H1 (cell line): ENCODE measurements at regions not wholly inside any gene's neighbourhood (a gene's known extent, or its start where the extent isn't known, plus 50 kb on each side); places are given as distances from the start of the nearest gene placed in this dataset.

ENCODE experiments used
- CTCF ChIA-PET: fragments of 300-600 bp; sonication (Branson Sonifier 250); formaldehyde crosslinking; loops from one replicate; lab custom pipeline; 2021; ENCODE audit not compliant: partially characterized antibody; lab: Charles Lee
- POLR2A ChIA-PET: fragments of 300-600 bp; sonication (Branson Sonifier 250); formaldehyde crosslinking; loops from one replicate; lab custom pipeline; 2021; ENCODE audit warnings: inconsistent platforms; ENCODE audit not compliant: partially characterized antibody; lab: Charles Lee
- DNase-seq, 2 experiments: peaks; one replicate each; pipeline versions ENCODE4 v3.0.0 to v3.0.0-alpha.2; 2010 to 2022; ENCODE audit warnings: low spot score in 2 of 2, low read depth in 1 of 2, mixed read lengths in 1 of 2
- FAIRE-seq: peaks from 2 replicates; lab custom pipeline; 2011; peaks lifted over from hg19 to GRCh38; lab: Jason Lieb, UNC
- H2AFZ ChIP-seq: 2 replicates; pipeline ENCODE4 v1.8.1; 2012; ENCODE audit warnings: low read length, inconsistent platforms
- H2AK5ac ChIP-seq: 2 replicates; pipeline ENCODE4 v1.6.1; 2013; ENCODE audit warnings: low read depth, low read length
- H2BK120ac ChIP-seq: replicated peaks from 2 replicates; pipeline ENCODE3; 2013; ENCODE audit warnings: low read depth, low read length, inconsistent platforms
- H2BK12ac ChIP-seq: 2 replicates; pipeline ENCODE4 v1.6.1; 2013; ENCODE audit warnings: low read depth, low read length
- H2BK15ac ChIP-seq: 2 replicates; pipeline ENCODE4 v1.6.1; 2013; ENCODE audit warnings: low read length
- H2BK20ac ChIP-seq: 2 replicates; pipeline ENCODE4 v1.6.1; 2013; ENCODE audit warnings: low read length
- H2BK5ac ChIP-seq: 2 replicates; pipeline ENCODE4 v1.6.1; 2013; ENCODE audit warnings: low read depth, low read length
- H3K14ac ChIP-seq: 2 replicates; pipeline ENCODE4 v1.6.1; 2013; ENCODE audit warnings: inconsistent platforms; ENCODE audit not compliant: insufficient read length
- H3K18ac ChIP-seq: 2 replicates; pipeline ENCODE4 v1.6.1; 2013; ENCODE audit warnings: low read length; ENCODE audit errors: extremely low read depth
- H3K23ac ChIP-seq: 2 replicates; pipeline ENCODE4 v1.6.1; 2013; ENCODE audit warnings: inconsistent platforms; ENCODE audit not compliant: insufficient read length
- H3K23me2 ChIP-seq: 2 replicates; pipeline ENCODE4 v1.6.1; 2013; ENCODE audit warnings: low read depth, low read length
- H3K27ac ChIP-seq: 2 replicates; pipeline ENCODE4 v1.6.1; 2011; ENCODE audit warnings: low read depth, low read length, inconsistent platforms
- H3K27me3 ChIP-seq, 4 experiments: replicated peaks in 1 of 4; 1 replicate in 1 of 4; 2 replicates in 3 of 4; pipeline versions ENCODE4 v1.6.1 to v1.8.1; 2011 to 2013; ENCODE audit warnings: low read length in 3 of 4, mild to moderate bottlenecking in 3 of 4, inconsistent platforms in 2 of 4, mixed read lengths in 2 of 4, moderate library complexity in 1 of 4; ENCODE audit not compliant: control insufficient read depth in 3 of 4, insufficient read depth in 3 of 4; ENCODE audit errors: extremely low read depth in 1 of 4
- H3K36me3 ChIP-seq, 4 experiments: 2 replicates each; pipeline versions ENCODE4 v1.6.1 to v1.8.1; 2011 to 2013; ENCODE audit warnings: mild to moderate bottlenecking in 4 of 4, low read length in 3 of 4, moderate library complexity in 2 of 4, control low read depth in 1 of 4, inconsistent platforms in 1 of 4; ENCODE audit not compliant: insufficient read depth in 4 of 4, control insufficient read depth in 2 of 4
- H3K4ac ChIP-seq: replicated peaks from 2 replicates; pipeline ENCODE3; 2013; ENCODE audit warnings: low read length, low read depth, mixed read lengths, inconsistent platforms; ENCODE audit not compliant: insufficient read length
- H3K4me1 ChIP-seq, 4 experiments: replicated peaks in 1 of 4; 1 replicate in 1 of 4; 2 replicates in 3 of 4; pipeline versions ENCODE4 v1.6.1 to v1.8.1; 2011 to 2013; ENCODE audit warnings: low read length in 3 of 4, inconsistent platforms in 2 of 4, mixed read lengths in 1 of 4; ENCODE audit not compliant: insufficient read depth in 4 of 4, control insufficient read depth in 3 of 4
- H3K4me2 ChIP-seq, 2 experiments: 2 replicates each; pipeline versions ENCODE4 v1.6.1 to v1.8.1; 2011 to 2013; ENCODE audit warnings: low read depth in 2 of 2, low read length in 2 of 2, control low read depth in 1 of 2, inconsistent platforms in 1 of 2, mild to moderate bottlenecking in 1 of 2; ENCODE audit not compliant: insufficient read depth in 1 of 2
- H3K4me3 ChIP-seq, 4 experiments: fragments of 200-600, 300-600 bp in 1 of 4; sonication (generic), shearing (Covaris generic), sonication (Bioruptor Twin) in 1 of 4; 2 replicates each; pipeline versions ENCODE4 v1.5.1 to v1.8.1; 2011 to 2016; ENCODE audit warnings: low read length in 4 of 4, low read depth in 3 of 4, control low read depth in 2 of 4, inconsistent platforms in 2 of 4, mild to moderate bottlenecking in 2 of 4, mixed read lengths in 1 of 4, moderate library complexity in 1 of 4; ENCODE audit not compliant: insufficient read depth in 2 of 4; ENCODE audit errors: extremely low read depth in 1 of 4
- H3K56ac ChIP-seq: replicated peaks from 2 replicates; pipeline ENCODE3; 2013; ENCODE audit warnings: low read depth, mild to moderate bottlenecking, mixed read lengths, low read length, inconsistent platforms; ENCODE audit not compliant: insufficient read length
- H3K79me1 ChIP-seq: 2 replicates; pipeline ENCODE4 v1.6.1; 2013; ENCODE audit warnings: low read depth, low read length, control low read depth
- H3K79me2 ChIP-seq, 2 experiments: 2 replicates each; pipeline versions ENCODE4 v1.6.1 to v1.8.1; 2012 to 2013; ENCODE audit warnings: low read length in 2 of 2, mild to moderate bottlenecking in 2 of 2, inconsistent platforms in 1 of 2; ENCODE audit not compliant: insufficient read depth in 2 of 2, control insufficient read depth in 1 of 2
- H3K9ac ChIP-seq, 4 experiments: replicated peaks in 1 of 4; 1 replicate in 1 of 4; 2 replicates in 3 of 4; pipeline versions ENCODE4 v1.6.1 to v1.8.1; 2011 to 2013; ENCODE audit warnings: low read depth in 3 of 4, low read length in 3 of 4, control low read depth in 2 of 4, mild to moderate bottlenecking in 2 of 4, moderate library complexity in 2 of 4, inconsistent platforms in 1 of 4; ENCODE audit errors: extremely low read depth in 1 of 4
- H3K9me3 ChIP-seq, 2 experiments: 2 replicates each; pipeline versions ENCODE4 v1.6.1 to v1.8.1; 2012 to 2013; ENCODE audit warnings: mild to moderate bottlenecking in 2 of 2, moderate library complexity in 2 of 2, control low read depth in 1 of 2, inconsistent platforms in 1 of 2, low read depth in 1 of 2, low read length in 1 of 2, mixed read lengths in 1 of 2; ENCODE audit not compliant: insufficient read depth in 2 of 2
- H4K20me1 ChIP-seq, 2 experiments: replicated peaks in 1 of 2; 2 replicates each; pipeline versions ENCODE3 to v1.8.1; 2011 to 2013; ENCODE audit warnings: inconsistent platforms in 2 of 2, low read length in 2 of 2, mild to moderate bottlenecking in 1 of 2; ENCODE audit not compliant: insufficient read depth in 2 of 2, control insufficient read depth in 1 of 2
- H4K5ac ChIP-seq: 2 replicates; pipeline ENCODE4 v1.6.1; 2013; ENCODE audit warnings: low read length, low read depth, mixed read lengths, inconsistent platforms; ENCODE audit not compliant: insufficient read length
- H4K8ac ChIP-seq: 2 replicates; pipeline ENCODE4 v1.8.0; 2013; ENCODE audit warnings: mild to moderate bottlenecking, moderate library complexity, low read length, inconsistent platforms; ENCODE audit not compliant: insufficient read depth; ENCODE audit errors: extremely low read depth
- H4K91ac ChIP-seq: replicated peaks from 2 replicates; pipeline ENCODE3; 2013; ENCODE audit warnings: low read length, mixed read lengths, inconsistent platforms; ENCODE audit not compliant: insufficient read length
- CHD2 ChIP-seq: IDR thresholded peaks from 2 replicates; pipeline ENCODE4 v1.6.1; 2012; ENCODE audit warnings: low read length, improper control_type of control experiment
- NANOG ChIP-seq: IDR thresholded peaks from 2 replicates; pipeline ENCODE4 v1.6.1; 2011; ENCODE audit warnings: low read length, low read depth, mild to moderate bottlenecking, inconsistent platforms; ENCODE audit not compliant: insufficient read depth, poor library complexity, severe bottlenecking
- POLR2A ChIP-seq, 2 experiments: IDR thresholded peaks; 1 replicate in 1 of 2; 2 replicates in 1 of 2; pipeline ENCODE4 v1.6.1; 2011; ENCODE audit warnings: low read depth in 2 of 2, low read length in 2 of 2, mild to moderate bottlenecking in 2 of 2; ENCODE audit errors: control extremely low read depth in 1 of 2
- RXRA ChIP-seq: IDR thresholded peaks from 2 replicates; pipeline ENCODE4 v1.6.1; 2011; ENCODE audit warnings: low read depth, mild to moderate bottlenecking, low read length, moderate library complexity; ENCODE audit not compliant: insufficient read depth
- SIX5 ChIP-seq: IDR thresholded peaks from 2 replicates; pipeline ENCODE4 v1.6.1; 2011; ENCODE audit warnings: mild to moderate bottlenecking, low read depth, low read length
- SP2 ChIP-seq: IDR thresholded peaks from 2 replicates; pipeline ENCODE4 v1.6.1; 2012; ENCODE audit warnings: mild to moderate bottlenecking, low read length, inconsistent platforms
- WGBS, 2 experiments: shearing (Covaris generic) in 1 of 2; methylation state at CpG; one replicate each; pipeline versions ENCODE4 v1.1.6 to v1.1.7; 2013 to 2015; ENCODE audit warnings: low lambda C conversion rate in 2 of 2, mixed read lengths in 2 of 2, inconsistent platforms in 1 of 2, low coverage in 1 of 2, missing lambda C conversion rate in 1 of 2; ENCODE audit not compliant: insufficient replicate concordance in 2 of 2, insufficient coverage in 1 of 2, insufficient read length in 1 of 2; ENCODE audit errors: extremely low coverage in 1 of 2, missing lambda C conversion rate in 1 of 2; 5-methylcytosine and 5-hydroxymethylcytosine counted together
- TF ChIP-seq, protein P1 (sequence below): IDR thresholded peaks from 2 replicates; pipeline ENCODE4 v1.6.1; 2012; ENCODE audit warnings: inconsistent platforms

DNA sequence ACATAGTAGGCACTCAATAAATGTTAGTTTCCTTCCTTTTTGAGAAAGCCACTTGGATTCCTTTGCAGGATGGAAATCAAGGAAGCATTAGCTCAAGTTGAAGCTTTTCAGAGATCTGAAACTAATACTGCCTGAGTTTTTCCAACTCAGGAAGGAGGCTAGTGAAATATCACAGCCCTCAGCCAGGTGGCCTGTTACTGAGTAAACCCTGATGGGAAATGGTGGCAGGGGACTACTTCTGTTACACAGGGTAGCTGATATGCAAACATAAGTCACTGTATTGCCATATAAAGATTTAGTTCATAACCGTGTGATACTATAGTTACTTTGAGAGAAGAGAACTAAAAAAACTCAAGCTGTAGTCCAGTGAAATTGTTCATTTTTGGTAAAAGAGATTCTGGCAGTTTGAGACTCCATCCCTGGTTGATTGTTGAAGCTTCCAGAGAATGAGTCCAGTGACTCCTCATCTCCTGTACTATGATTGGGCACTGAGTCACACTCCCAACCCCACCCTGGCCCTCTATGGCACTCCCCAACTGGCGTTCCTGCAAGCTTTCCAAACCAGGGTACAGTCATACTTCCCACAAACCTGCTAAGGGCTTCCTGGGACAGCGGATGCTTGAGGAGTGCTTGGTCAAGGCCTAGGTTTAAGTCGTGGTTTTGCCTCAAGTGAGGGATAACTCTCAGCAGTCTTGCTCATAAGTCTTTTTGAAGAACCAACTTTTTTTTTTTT lies 81.8 kb downstream of the MID1IP1 start:
- H4K20me1 ChIP-seq, result no peaks in the 10 kb centered on the region
- TF ChIP-seq NANOG, result no peak
- no peak for TF ChIP-seq SIX5
- no peak for TF ChIP-seq RXRA
- TF ChIP-seq POLR2A (IDR thresholded peaks at IDR 0.05; ENCODE audit: control extremely low read depth in 1 of 2, low read depth in 2 of 2, low read length in 2 of 2), result no peak
- no peak for TF ChIP-seq SP2
- no peak for TF ChIP-seq CHD2
- TF ChIP-seq, protein P1, sequence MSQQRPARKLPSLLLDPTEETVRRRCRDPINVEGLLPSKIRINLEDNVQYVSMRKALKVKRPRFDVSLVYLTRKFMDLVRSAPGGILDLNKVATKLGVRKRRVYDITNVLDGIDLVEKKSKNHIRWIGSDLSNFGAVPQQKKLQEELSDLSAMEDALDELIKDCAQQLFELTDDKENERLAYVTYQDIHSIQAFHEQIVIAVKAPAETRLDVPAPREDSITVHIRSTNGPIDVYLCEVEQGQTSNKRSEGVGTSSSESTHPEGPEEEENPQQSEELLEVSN, result no peak
- TF ChIP-seq, all 59 proteins: peak for 0
- Histone ChIP-seq H3K36me3 (no peaks in the 10 kb centered on the region), H2BK12ac (no peak overlapping the region), H3K18ac (no peak overlapping the region), H3K79me1 (no peaks in the 10 kb centered on the region), H3K9me3 (no peaks in the 10 kb centered on the region), H2BK15ac (no peak overlapping the region), H3K27ac (no peak overlapping the region), H3K23ac (no peak overlapping the region), H3K27me3 (no peaks in the 10 kb centered on the region), H2BK5ac (no peak overlapping the region), H2AK5ac (no peak overlapping the region), H4K8ac (no peak overlapping the region), H4K91ac (no peak overlapping the region), H3K4me3 (no peak overlapping the region), H3K79me2 (no peaks in the 10 kb centered on the region), H3K56ac (no peak overlapping the region), H2BK20ac (no peak overlapping the region), H3K14ac (no peak overlapping the region), H4K5ac (no peak overlapping the region), H2AFZ (no peak overlapping the region), H3K9ac (no peak overlapping the region), H3K4ac (no peak overlapping the region), H3K4me1 (no peaks in the 10 kb centered on the region), H3K4me2 (no peak overlapping the region), H2BK120ac (no peak overlapping the region), H3K23me2 (no peaks in the 10 kb centered on the region)
- no peak for DNase-seq
- ChIA-PET POLR2A (no interaction called here), CTCF (interaction anchor here (0.6 to 1.0 kb wide), 4 partner anchors 9 to 1752 kb away, joined by 3 to 4 read pairs (median 3); no protein-coding TSS in a partner anchor)
- no peak for FAIRE-seq
- WGBS, 2 experiments, result 82% methylated on average over 4 of the region's 4 CpGs; no CpG with 5 or more reads in 1 of the 2 experiments
